GM19324 (cell line): ENCODE measurements at regions not wholly inside any gene's neighbourhood (a gene's known extent, or its start where the extent isn't known, plus 50 kb on each side); places are given as distances from the start of the nearest gene placed in this dataset.

Experiments used
- ATAC-seq: cut with Tn5 transposase; IDR thresholded peaks from one replicate; pipeline ENCODE4 v1.9.1; 2021; ENCODE audit warnings: mild to moderate bottlenecking, moderate library complexity; ENCODE audit not compliant: unreplicated experiment, low FRiP score

GRCh38 chr3:22542311-22542710 is 660.8 kb upstream of the UBE2E2 start:
- ATAC-seq, result no peak

- no peak for ATAC-seq
Observed at GRCh38 chr3:22555753-22556435, 647.2 kb upstream of the UBE2E2 start.

GRCh38 chr3:22565393-22565792 is 637.7 kb upstream of the UBE2E2 start:
- ATAC-seq, result no peak

GRCh38 chr3:22568285-22568684 is 634.8 kb upstream of the UBE2E2 start:
- ATAC-seq, result no peak

GRCh38 chr3:22569570-22569969 is 633.6 kb upstream of the UBE2E2 start:
- no peak for ATAC-seq

GRCh38 chr3:22581007-22581406 is 622.1 kb upstream of the UBE2E2 start:
- ATAC-seq, result no peak

- ATAC-seq, result no peak
Observed at GRCh38 chr3:22582266-22582665, 620.9 kb upstream of the UBE2E2 start.

- ATAC-seq, result no peak
Observed at GRCh38 chr3:22585504-22585903, 617.6 kb upstream of the UBE2E2 start.

GRCh38 chr3:22585911-22586310 is 617.2 kb upstream of the UBE2E2 start:
- no peak for ATAC-seq

- ATAC-seq, result no peak
Observed at GRCh38 chr3:22587446-22587845, 615.7 kb upstream of the UBE2E2 start.

- ATAC-seq, result no peak
Observed at GRCh38 chr3:22593638-22594037, 609.5 kb upstream of the UBE2E2 start.

GRCh38 chr3:22594990-22595389 is 608.1 kb upstream of the UBE2E2 start:
- no peak for ATAC-seq

- no peak for ATAC-seq
Observed at GRCh38 chr3:22606461-22606860, 596.7 kb upstream of the UBE2E2 start.

GRCh38 chr3:22606938-22607337 is 596.2 kb upstream of the UBE2E2 start:
- no peak for ATAC-seq

- ATAC-seq, result no peak
Observed at GRCh38 chr3:22608093-22608492, 595.0 kb upstream of the UBE2E2 start.

- ATAC-seq, result no peak
Observed at GRCh38 chr3:22608721-22609120, 594.4 kb upstream of the UBE2E2 start.

- no peak for ATAC-seq
Observed at GRCh38 chr3:22609139-22609538, 594.0 kb upstream of the UBE2E2 start.

- ATAC-seq, result no peak
Observed at GRCh38 chr3:22612927-22613326, 590.2 kb upstream of the UBE2E2 start.

- no peak for ATAC-seq
Observed at GRCh38 chr3:22615790-22616189, 587.3 kb upstream of the UBE2E2 start.

- no peak for ATAC-seq
Observed at GRCh38 chr3:22617372-22617771, 585.8 kb upstream of the UBE2E2 start.

- ATAC-seq, result no peak
Observed at GRCh38 chr3:22620498-22620897, 582.6 kb upstream of the UBE2E2 start.

- peak; percentile 76 for ATAC-seq
Observed at GRCh38 chr3:22621205-22621809, 581.8 kb upstream of the UBE2E2 start.
